Esophagus squamous epithelium (tissue), 5 donors: ENCODE measurements at regions not wholly inside any gene's neighbourhood (a gene's known extent, or its start where the extent isn't known, plus 50 kb on each side); places are given as distances from the start of the nearest gene placed in this dataset.
"Not testable (repeated sequence)": the region's sequence is repeated elsewhere in the genome, so short reads cannot be mapped to it uniquely, and the experiment has no call there.

Source experiments
- DNase-seq: peaks from one replicate; lab custom pipeline; 2025; lab: John Stamatoyannopoulos, UW
- H3K27ac ChIP-seq, 4 donors: fragments of 200-600 bp; sonication (generic); one replicate each; pipeline ENCODE4 v1.5.1; 2016 to 2019; ENCODE audit warnings: mild to moderate bottlenecking in 1 of 4
- H3K27me3 ChIP-seq, 4 donors: fragments of 200-600 bp; sonication (generic); 1 replicate in 3 of 4; 2 replicates in 1 of 4; pipeline versions ENCODE4 v1.5.1 to v1.6.0; 2017 to 2021; ENCODE audit warnings: antibody characterized with exemption in 1 of 4
- H3K36me3 ChIP-seq, 3 donors: fragments of 200-600 bp; sonication (generic); one replicate each; pipeline ENCODE4 v1.5.1; 2016 to 2019
- H3K4me1 ChIP-seq, 3 donors: fragments of 200-600 bp; sonication (generic); one replicate each; pipeline ENCODE4 v1.5.1; 2017 to 2019
- H3K4me3 ChIP-seq, 4 donors: fragments of 200-600 bp; sonication (generic); 1 replicate in 3 of 4; 2 replicates in 1 of 4; pipeline ENCODE4 v1.5.1; 2016 to 2019; ENCODE audit warnings: mild to moderate bottlenecking in 2 of 4, moderate library complexity in 1 of 4
- H3K9me3 ChIP-seq, 3 donors: fragments of 200-600 bp; sonication (generic); one replicate each; pipeline ENCODE4 v1.5.1; 2016 to 2019
- CTCF ChIP-seq, 6 experiments: fragments of 450-650 bp in 4 of 6; fragments of 200-600 bp in 2 of 6; sonication (generic) in 2 of 6; IDR thresholded peaks; one replicate each; pipeline ENCODE4 v1.5.1; 2016 to 2019; ENCODE audit warnings: antibody characterized with exemption in 6 of 6, mild to moderate bottlenecking in 4 of 6, moderate library complexity in 4 of 6
- POLR2A ChIP-seq, 4 donors: fragments of 450-650 bp; IDR thresholded peaks; one replicate each; pipeline ENCODE4 v1.6.1; 2017; ENCODE audit warnings: antibody characterized with exemption in 4 of 4, mild to moderate bottlenecking in 4 of 4, moderate library complexity in 3 of 4
- WGBS, 2 donors: methylation state at CpG; one replicate each; pipeline ENCODE4 v1.1.5; 2018; 5-methylcytosine and 5-hydroxymethylcytosine counted together
- intact Hi-C: fragments of 100-400 bp; cut with DNase I; formaldehyde crosslinking; loops from one replicate; pipeline ENCODE4 v1.15.0; 2022
- donor health status: DM: yes; HTN: yes; CAD: no.

- Histone ChIP-seq H3K27ac (no peak overlapping the region), H3K9me3 (no peaks in the 10 kb centered on the region), H3K27me3 (no peaks in the 10 kb centered on the region), H3K4me1 (no peaks in the 10 kb centered on the region), H3K4me3 (no peak overlapping the region), H3K36me3 (no peaks in the 10 kb centered on the region)
- 62 to 76% methylated on average over 7 of the region's 7 CpGs for WGBS, 2 donors
- no peak for DNase-seq
- TF ChIP-seq POLR2A (IDR thresholded peaks at IDR 0.05): no peak
- no peak for TF ChIP-seq CTCF (IDR thresholded peaks at IDR 0.05)
- intact Hi-C loops: no loop called here
These were observed 657.8 kb downstream of the TLE1 start for GRCh38 chr9:81031422-81032029.

GRCh38 chr9:81030027-81030426 lies 659.3 kb downstream of the TLE1 start:
- TF ChIP-seq CTCF (IDR thresholded peaks at IDR 0.05) (no peak), POLR2A (IDR thresholded peaks at IDR 0.05) (no peak)
- H3K4me3 ChIP-seq: no peak overlapping the region
- intact Hi-C loops: no loop called here

GRCh38 chr9:81028504-81028903 lies 660.8 kb downstream of the TLE1 start:
- Histone ChIP-seq H3K4me1 (no peaks in the 10 kb centered on the region), H3K9me3 (no peaks in the 10 kb centered on the region), H3K36me3 (no peaks in the 10 kb centered on the region), H3K4me3 (no peak overlapping the region), H3K27ac (no peak overlapping the region), H3K27me3 (no peaks in the 10 kb centered on the region)
- intact Hi-C loops: no loop called here
- no peak for DNase-seq
- TF ChIP-seq CTCF (IDR thresholded peaks at IDR 0.05) (no peak), POLR2A (IDR thresholded peaks at IDR 0.05) (no peak)
- 50 to 69% methylated on average over 4 of the region's 4 CpGs for WGBS, 2 donors

More at GRCh38 chr9:81030027-81030426, 659.3 kb downstream of the TLE1 start:
- no peaks in the 10 kb centered on the region for H3K9me3 ChIP-seq
- H3K4me1 ChIP-seq: no peaks in the 10 kb centered on the region
- DNase-seq: no peak
- no peaks in the 10 kb centered on the region for H3K36me3 ChIP-seq
- no peaks in the 10 kb centered on the region for H3K27me3 ChIP-seq
- H3K27ac ChIP-seq: no peak overlapping the region

GRCh38 chr9:81022177-81022576 lies 667.2 kb downstream of the TLE1 start:
- Histone ChIP-seq H3K27me3 (no peaks in the 10 kb centered on the region), H3K9me3 (no peaks in the 10 kb centered on the region), H3K4me1 (no peaks in the 10 kb centered on the region), H3K36me3 (no peaks in the 10 kb centered on the region), H3K27ac (no peak overlapping the region), H3K4me3 (no peak overlapping the region)
- TF ChIP-seq POLR2A (IDR thresholded peaks at IDR 0.05) (no peak), CTCF (IDR thresholded peaks at IDR 0.05) (no peak)
- 57 to 65% methylated on average over 3 of the region's 3 CpGs for WGBS, 2 donors
- intact Hi-C loops: no loop called here
- DNase-seq: no peak

GRCh38 chr9:81014945-81015344 lies 674.4 kb downstream of the TLE1 start:
- intact Hi-C loops, H3K4me1 ChIP-seq, H3K36me3 ChIP-seq, DNase-seq, H3K9me3 ChIP-seq, H3K27me3 ChIP-seq, H3K4me3 ChIP-seq, H3K27ac ChIP-seq: not testable (repeated sequence)
- 54 to 76% methylated on average over 6 of the region's 6 CpGs for whole genome bisulfite sequencing, 2 donors

- 68 to 71% methylated on average over 3 of the region's 3 CpGs for WGBS, 2 donors
- intact Hi-C loops, H3K4me1 ChIP-seq, H3K27me3 ChIP-seq, H3K4me3 ChIP-seq, H3K9me3 ChIP-seq, DNase-seq, H3K27ac ChIP-seq, H3K36me3 ChIP-seq: not testable (repeated sequence)
These were observed 676.2 kb downstream of the TLE1 start for GRCh38 chr9:81013191-81013590.
